HCEC 1CT (cell line): ENCODE measurements at regions not wholly inside any gene's neighbourhood (a gene's known extent, or its start where the extent isn't known, plus 50 kb on each side); places are given as distances from the start of the nearest gene placed in this dataset.

ENCODE experiments used
- DNase-seq: peaks from one replicate; pipeline ENCODE4 v3.0.0-alpha.2; 2017

- DNase-seq = no peak
Measured at GRCh38 chr3:71846185-71846584, 61.2 kb upstream of the PROK2 start.

DNA sequence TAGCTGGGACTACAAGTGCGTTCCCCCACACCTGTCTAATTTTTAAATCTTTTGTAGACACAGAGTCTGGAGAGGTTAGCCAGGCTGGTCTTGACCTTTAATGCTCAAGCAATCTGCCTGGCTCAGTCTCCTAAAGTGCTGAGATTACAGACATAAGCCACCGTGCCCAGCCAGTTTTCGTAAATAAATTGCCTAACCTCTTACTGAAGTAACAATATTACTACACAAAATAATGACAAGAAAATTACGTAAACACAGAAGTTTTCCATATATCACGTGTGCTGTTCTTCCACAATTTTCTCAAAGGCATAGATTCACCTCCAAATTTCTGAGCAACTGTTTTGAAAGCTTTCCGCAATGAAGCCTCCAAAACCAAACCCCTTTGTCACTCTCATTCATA, 58.1 kb upstream of the PROK2 start:
- no peak for DNase-seq

GRCh38 chr3:71838406-71838805, 53.5 kb upstream of the PROK2 start:
- no peak for DNase-seq
